Activated CD8-positive, alpha-beta T cell treated with anti-CD3 and anti-CD28 coated beads for 36 hours (primary cell): ENCODE measurements at regions not wholly inside any gene's neighbourhood (a gene's known extent, or its start where the extent isn't known, plus 50 kb on each side); places are given as distances from the start of the nearest gene placed in this dataset.

Experiments
- ATAC-seq: fragments of 200-7000 bp; cut with Tn5 transposase; one replicate; pipeline ENCODE4 v1.10.0; 2021; ENCODE audit warnings: mild to moderate bottlenecking, moderate library complexity
- CTCF ChIA-PET: fragments of 350-600 bp; sonication (Branson Sonifier 250); formaldehyde crosslinking; loops from one replicate; lab custom pipeline; 2021; ENCODE audit warnings: antibody characterized with exemption; lab: Charles Lee
- POLR2A ChIA-PET: fragments of 350-600 bp; sonication (Branson Sonifier 250); formaldehyde crosslinking; loops from one replicate; lab custom pipeline; 2021; ENCODE audit warnings: antibody characterized with exemption; lab: Charles Lee
- DNase-seq: peaks from one replicate; pipeline ENCODE4 v3.0.0-alpha.2; 2020
- H3K27ac Mint-ChIP-seq: one replicate; pipeline ENCODE4 v1.8.0; 2021; ENCODE audit warnings: mild to moderate bottlenecking, mixed read lengths
- H3K27me3 Mint-ChIP-seq: one replicate; pipeline ENCODE4 v1.8.0; 2021; ENCODE audit warnings: mixed read lengths
- H3K36me3 Mint-ChIP-seq: one replicate; pipeline ENCODE4 v1.8.0; 2021; ENCODE audit warnings: low read depth, mixed read lengths
- H3K4me1 Mint-ChIP-seq: one replicate; pipeline ENCODE4 v1.8.0; 2021; ENCODE audit warnings: low read depth, mixed read lengths
- H3K4me3 Mint-ChIP-seq: one replicate; pipeline ENCODE4 v1.8.0; 2021; ENCODE audit warnings: mild to moderate bottlenecking, moderate library complexity, mixed read lengths
- H3K9me3 Mint-ChIP-seq: one replicate; pipeline ENCODE4 v1.8.0; 2021; ENCODE audit warnings: mixed read lengths
- intact Hi-C: fragments of 100-400 bp; cut with micrococcal nuclease; formaldehyde crosslinking; loops from one replicate; pipeline ENCODE4 v1.10.0; 2022
- TF ChIP-seq, protein P1 (sequence below): fragments of 200-600 bp; IDR thresholded peaks from one replicate; pipeline ENCODE4 v1.8.0; 2022; ENCODE audit warnings: antibody characterized with exemption, mild to moderate bottlenecking

DNA sequence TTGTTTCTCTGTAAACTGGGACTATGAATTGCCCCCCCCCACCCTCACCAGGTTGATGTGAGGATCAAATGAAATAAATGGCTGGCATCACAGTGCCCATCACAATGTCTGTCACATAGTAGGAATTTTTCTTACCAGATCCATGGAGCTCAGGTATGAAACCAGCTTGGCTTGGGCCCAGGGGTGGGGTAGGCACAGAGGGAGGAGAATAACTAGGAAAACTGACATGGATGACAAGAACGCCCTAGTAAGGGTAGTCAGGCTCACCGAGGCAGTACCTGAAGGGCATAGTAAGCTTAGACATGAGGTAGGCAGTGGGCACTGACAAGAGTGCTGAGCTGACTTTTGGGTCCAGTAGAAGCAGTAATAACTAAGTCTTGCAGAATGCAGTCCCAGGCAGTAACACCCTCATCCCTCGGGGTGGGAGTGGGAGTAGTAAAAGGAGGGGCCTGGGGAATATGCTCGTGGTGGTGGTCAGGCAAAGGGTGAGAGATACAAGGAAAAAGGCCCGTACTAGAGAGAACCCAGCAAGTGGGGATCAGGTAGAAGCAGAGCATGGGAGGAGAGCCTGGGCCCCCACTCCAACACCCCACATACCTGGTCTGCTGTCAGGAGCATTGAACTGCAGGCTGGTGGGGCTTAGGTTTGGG lies 155.9 kb upstream of the PJA1 start:
- intact Hi-C loops = no loop called here
- Mint-ChIP-seq H3K4me1 (no peaks in the 10 kb centered on the region), H3K4me3 (no peak overlapping the region), H3K9me3 (no peaks in the 10 kb centered on the region), H3K36me3 (no peaks in the 10 kb centered on the region), H3K27ac (no peak overlapping the region), H3K27me3 (no peaks in the 10 kb centered on the region)
- POLR2A ChIA-PET = no interaction called here
- DNase-seq (no peak), ATAC-seq (no peak)
- CTCF ChIA-PET = no interaction called here
- TF ChIP-seq, protein P1, sequence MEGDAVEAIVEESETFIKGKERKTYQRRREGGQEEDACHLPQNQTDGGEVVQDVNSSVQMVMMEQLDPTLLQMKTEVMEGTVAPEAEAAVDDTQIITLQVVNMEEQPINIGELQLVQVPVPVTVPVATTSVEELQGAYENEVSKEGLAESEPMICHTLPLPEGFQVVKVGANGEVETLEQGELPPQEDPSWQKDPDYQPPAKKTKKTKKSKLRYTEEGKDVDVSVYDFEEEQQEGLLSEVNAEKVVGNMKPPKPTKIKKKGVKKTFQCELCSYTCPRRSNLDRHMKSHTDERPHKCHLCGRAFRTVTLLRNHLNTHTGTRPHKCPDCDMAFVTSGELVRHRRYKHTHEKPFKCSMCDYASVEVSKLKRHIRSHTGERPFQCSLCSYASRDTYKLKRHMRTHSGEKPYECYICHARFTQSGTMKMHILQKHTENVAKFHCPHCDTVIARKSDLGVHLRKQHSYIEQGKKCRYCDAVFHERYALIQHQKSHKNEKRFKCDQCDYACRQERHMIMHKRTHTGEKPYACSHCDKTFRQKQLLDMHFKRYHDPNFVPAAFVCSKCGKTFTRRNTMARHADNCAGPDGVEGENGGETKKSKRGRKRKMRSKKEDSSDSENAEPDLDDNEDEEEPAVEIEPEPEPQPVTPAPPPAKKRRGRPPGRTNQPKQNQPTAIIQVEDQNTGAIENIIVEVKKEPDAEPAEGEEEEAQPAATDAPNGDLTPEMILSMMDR = no peak

DNA sequence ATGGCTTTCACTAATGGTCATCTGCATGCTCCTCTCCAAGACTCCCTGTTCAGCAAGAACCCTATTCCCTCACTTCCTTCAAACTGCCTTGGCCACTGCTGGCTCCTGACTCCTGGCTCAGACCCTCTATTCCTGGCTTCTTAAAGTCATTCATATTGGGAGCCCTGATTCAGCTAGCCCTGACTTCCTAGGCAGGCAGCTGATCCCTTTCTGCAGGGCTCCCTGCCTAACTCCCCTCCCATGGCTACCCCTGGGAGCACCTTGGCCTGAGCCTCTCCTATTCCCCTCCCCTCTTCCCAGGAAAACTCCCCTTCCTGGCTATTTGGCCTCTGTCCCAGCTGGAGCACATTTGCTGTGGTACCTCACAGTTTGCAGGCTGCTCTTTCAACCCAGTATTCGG lies 154.9 kb upstream of the PJA1 start:
- CTCF ChIA-PET = no interaction called here
- Mint-ChIP-seq H3K27ac (no peak overlapping the region), H3K9me3 (no peaks in the 10 kb centered on the region), H3K36me3 (no peaks in the 10 kb centered on the region), H3K4me3 (no peak overlapping the region), H3K27me3 (no peaks in the 10 kb centered on the region), H3K4me1 (no peaks in the 10 kb centered on the region)
- intact Hi-C loops = no loop called here
- TF ChIP-seq, protein P1 = no peak
- POLR2A ChIA-PET = no interaction called here
- ATAC-seq (no peak), DNase-seq (no peak)

GRCh38 chrX:69319376-69319775 lies 154.1 kb upstream of the PJA1 start:
- H3K36me3 Mint-ChIP-seq = no peaks in the 10 kb centered on the region
- TF ChIP-seq, protein P1 = no peak
- CTCF ChIA-PET = no interaction called here
- ATAC-seq (no peak), DNase-seq (no peak)
- H3K9me3 Mint-ChIP-seq = no peaks in the 10 kb centered on the region
- POLR2A ChIA-PET = no interaction called here
- H3K4me1 Mint-ChIP-seq = no peaks in the 10 kb centered on the region
- intact Hi-C loops = no loop called here
- no peak overlapping the region for H3K27ac Mint-ChIP-seq
- no peaks in the 10 kb centered on the region for H3K27me3 Mint-ChIP-seq
- no peak overlapping the region for H3K4me3 Mint-ChIP-seq

DNA sequence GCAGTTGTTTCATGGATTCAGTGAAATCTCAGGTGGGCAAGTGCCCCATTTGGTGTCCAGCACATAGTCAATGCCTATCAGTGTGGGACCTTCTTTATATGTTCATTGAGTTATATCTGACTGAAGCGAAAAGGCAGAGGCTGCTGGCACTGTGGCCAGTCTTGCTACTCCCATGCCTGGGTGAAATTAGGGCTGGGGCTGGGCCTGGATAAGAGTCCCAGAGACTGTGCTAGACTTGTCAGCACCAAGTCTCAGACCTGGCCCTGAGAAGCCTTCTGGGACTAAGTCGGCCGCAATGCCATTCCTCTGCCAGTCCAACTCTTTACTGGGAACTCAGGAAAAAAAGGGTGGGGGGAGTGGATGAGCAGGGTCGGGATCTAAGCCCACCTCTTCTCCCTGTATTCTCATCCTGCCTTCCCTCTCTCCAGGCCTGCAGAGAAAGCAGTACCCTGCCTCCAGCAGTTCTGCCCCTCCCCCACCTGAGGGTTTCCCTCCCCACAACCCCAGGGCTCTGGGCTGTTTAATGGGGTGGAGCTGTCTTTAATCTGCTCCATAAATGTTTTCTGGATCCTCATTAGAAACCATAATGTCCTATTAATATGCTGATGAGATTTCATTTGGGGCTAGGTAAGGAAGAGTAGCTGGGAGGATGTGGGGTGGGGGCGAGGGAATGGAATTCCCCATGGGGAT lies 153.5 kb upstream of the PJA1 start:
- POLR2A ChIA-PET = no interaction called here
- TF ChIP-seq, protein P1 = no peak

GRCh38 chrX:69317721-69318120 lies 152.5 kb upstream of the PJA1 start:
- H3K27ac Mint-ChIP-seq = no peak overlapping the region
- POLR2A ChIA-PET = no interaction called here

More for the DNA sequence above, 153.5 kb upstream of the PJA1 start:
- ATAC-seq (no peak), DNase-seq (no peak)
- H3K4me3 Mint-ChIP-seq = no peak overlapping the region
- H3K36me3 Mint-ChIP-seq = no peaks in the 10 kb centered on the region
- H3K9me3 Mint-ChIP-seq = no peaks in the 10 kb centered on the region
- intact Hi-C loops = no loop called here
- no peaks in the 10 kb centered on the region for H3K27me3 Mint-ChIP-seq
- H3K4me1 Mint-ChIP-seq = no peaks in the 10 kb centered on the region
- H3K27ac Mint-ChIP-seq = no peak overlapping the region
- CTCF ChIA-PET = no interaction called here

More at GRCh38 chrX:69317721-69318120, 152.5 kb upstream of the PJA1 start:
- TF ChIP-seq, protein P1 = no peak
- no peak overlapping the region for H3K4me3 Mint-ChIP-seq
- H3K36me3 Mint-ChIP-seq = no peaks in the 10 kb centered on the region
- ATAC-seq (no peak), DNase-seq (no peak)
- intact Hi-C loops = no loop called here
- CTCF ChIA-PET = no interaction called here
- H3K9me3 Mint-ChIP-seq = no peaks in the 10 kb centered on the region
- no peaks in the 10 kb centered on the region for H3K4me1 Mint-ChIP-seq
- H3K27me3 Mint-ChIP-seq = no peaks in the 10 kb centered on the region
